ENCODE measurements at regions not wholly inside any gene's neighbourhood (a gene's known extent, or its start where the extent isn't known, plus 50 kb on each side); places are given as distances from the start of the nearest gene placed in this dataset.
"Not testable (repeated sequence)": the region's sequence is repeated elsewhere in the genome, so short reads cannot be mapped to it uniquely, and the experiment has no call there.

DNA sequence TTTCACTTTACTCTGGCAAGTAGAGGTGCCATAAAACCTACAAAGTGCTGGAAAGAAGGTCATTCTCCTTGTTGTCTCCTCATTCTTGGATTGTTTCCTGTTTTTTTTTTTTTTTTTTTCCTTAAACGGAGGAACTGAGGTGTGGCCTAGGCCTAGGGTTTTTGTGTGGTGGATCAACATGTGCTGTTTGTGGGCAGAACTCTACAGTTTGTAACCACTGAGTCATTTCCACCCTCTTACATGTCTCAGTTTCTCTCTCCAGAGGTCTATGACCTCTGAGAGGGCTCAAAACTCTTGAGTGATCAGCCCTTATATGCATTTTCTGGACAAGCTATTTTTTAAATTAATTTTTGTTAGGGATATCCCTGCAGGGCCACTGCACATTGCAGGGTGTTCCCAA is 296.0 kb downstream of the PPP1R3A start:
- no peaks in the 10 kb centered on the region for H3K36me3 ChIP-seq (ENCODE audit: control insufficient read depth in 2 of 3, insufficient read depth in 3 of 3, low read length in 3 of 3)
- no peak overlapping the region for H3K4me3 ChIP-seq (ENCODE audit: low read length)
- H3K9me3 Mint-ChIP-seq: peaks cover 2 to 34% (median 8%) of the 10 kb centered on the region in 11 donors
- H3K27ac Mint-ChIP-seq: no peak overlapping the region
- H3K27me3 ChIP-seq (ENCODE audit: control insufficient read depth in 2 of 2, insufficient read depth in 2 of 2, low read length in 2 of 2): no peaks in the 10 kb centered on the region
- no peak overlapping the region for H3K4me3 Mint-ChIP-seq
- peaks cover 0 to 4% (median 0%) of the 10 kb centered on the region in 5 donors for H3K36me3 Mint-ChIP-seq
- H3K4me1 Mint-ChIP-seq: no peaks in the 10 kb centered on the region
- no peak for DNase-seq
- intact Hi-C loops (cut with micrococcal nuclease): no loop called here
- POLR2A ChIA-PET: no interaction called here
- H3K4me1 ChIP-seq (ENCODE audit: control insufficient read depth in 2 of 2, insufficient read depth in 2 of 2, low read length in 2 of 2): no peaks in the 10 kb centered on the region
- ATAC-seq: no peak
- H3K27ac ChIP-seq (ENCODE audit: low read depth, low read length): no peak overlapping the region
- no peaks in the 10 kb centered on the region for H3K27me3 Mint-ChIP-seq
- peaks cover 0 to 7% (median 0%) of the 10 kb centered on the region in 3 experiments for H3K9me3 ChIP-seq (ENCODE audit: control insufficient read depth in 2 of 3, low read length in 3 of 3)
- CTCF ChIA-PET: no interaction called here

- Mint-ChIP-seq H3K4me3 (no peak overlapping the region), H3K27me3 (no peaks in the 10 kb centered on the region), H3K9me3 (peaks cover 0 to 10% (median 3%) of the 10 kb centered on the region in 11 donors), H3K36me3 (no peaks in the 10 kb centered on the region), H3K27ac (no peak overlapping the region), H3K4me1 (no peaks in the 10 kb centered on the region)
- no peaks in the 10 kb centered on the region for H3K27me3 ChIP-seq (ENCODE audit: control insufficient read depth in 2 of 2, insufficient read depth in 2 of 2, low read length in 2 of 2)
- no peak overlapping the region for H3K27ac ChIP-seq (ENCODE audit: low read depth, low read length)
- no peaks in the 10 kb centered on the region for H3K4me1 ChIP-seq (ENCODE audit: control insufficient read depth in 2 of 2, insufficient read depth in 2 of 2, low read length in 2 of 2)
- intact Hi-C loops (cut with micrococcal nuclease): no loop called here
- no peak overlapping the region for H3K4me3 ChIP-seq (ENCODE audit: low read length)
- DNase-seq (no peak), ATAC-seq (no peak)
- H3K9me3 ChIP-seq (ENCODE audit: control insufficient read depth in 2 of 3, low read length in 3 of 3): no peaks in the 10 kb centered on the region
- H3K36me3 ChIP-seq (ENCODE audit: control insufficient read depth in 2 of 3, insufficient read depth in 3 of 3, low read length in 3 of 3): no peaks in the 10 kb centered on the region
- CTCF ChIA-PET: no interaction called here
- POLR2A ChIA-PET: no interaction called here
Measured at GRCh38 chr7:113610572-113610971, 308.2 kb downstream of the PPP1R3A start.

GRCh38 chr7:113608782-113609181 is 310.0 kb downstream of the PPP1R3A start:
- Mint-ChIP-seq H3K27me3 (no peaks in the 10 kb centered on the region), H3K4me3 (no peak overlapping the region), H3K27ac (no peak overlapping the region), H3K4me1 (no peaks in the 10 kb centered on the region), H3K36me3 (no peaks in the 10 kb centered on the region), H3K9me3 (peaks cover 0 to 18% (median 4%) of the 10 kb centered on the region in 11 donors)
- Histone ChIP-seq H3K27ac (ENCODE audit: low read depth, low read length) (no peak overlapping the region), H3K4me3 (ENCODE audit: low read length) (no peak overlapping the region), H3K4me1 (ENCODE audit: control insufficient read depth in 2 of 2, insufficient read depth in 2 of 2, low read length in 2 of 2) (no peaks in the 10 kb centered on the region), H3K27me3 (ENCODE audit: control insufficient read depth in 2 of 2, insufficient read depth in 2 of 2, low read length in 2 of 2) (no peaks in the 10 kb centered on the region), H3K36me3 (ENCODE audit: control insufficient read depth in 2 of 3, insufficient read depth in 3 of 3, low read length in 3 of 3) (no peaks in the 10 kb centered on the region), H3K9me3 (ENCODE audit: control insufficient read depth in 2 of 3, low read length in 3 of 3) (no peaks in the 10 kb centered on the region)
- intact Hi-C loops (cut with micrococcal nuclease): no loop called here
- ATAC-seq: no peak
- ChIA-PET POLR2A (no interaction called here), CTCF (no interaction called here)
- DNase-seq: no peak

DNA sequence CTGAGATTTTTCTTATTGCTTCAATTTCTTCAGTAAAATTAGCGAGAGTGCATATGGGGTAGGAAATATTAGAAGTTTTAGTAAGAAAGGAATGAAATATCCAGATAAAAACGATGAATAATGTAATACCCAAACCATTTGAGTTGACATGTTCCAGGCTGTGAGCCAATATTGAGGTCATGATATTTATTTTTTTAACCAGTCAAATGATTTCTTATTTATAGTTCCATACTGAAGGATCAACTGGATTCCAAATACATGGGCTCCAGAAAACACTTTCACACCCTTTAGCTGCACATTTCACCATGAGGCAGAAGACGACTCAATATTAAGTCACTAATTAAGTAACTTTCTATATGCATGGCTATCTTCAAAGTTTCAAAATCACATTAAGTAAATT is 312.5 kb downstream of the PPP1R3A start:
- H3K27me3 ChIP-seq (ENCODE audit: control insufficient read depth in 2 of 2, insufficient read depth in 2 of 2, low read length in 2 of 2): no peaks in the 10 kb centered on the region
- no peaks in the 10 kb centered on the region for H3K9me3 ChIP-seq (ENCODE audit: control insufficient read depth in 2 of 3, low read length in 3 of 3)
- no peak overlapping the region for H3K27ac ChIP-seq (ENCODE audit: low read depth, low read length)
- DNase-seq: no peak
- H3K9me3 Mint-ChIP-seq: peaks cover 0 to 24% (median 4%) of the 10 kb centered on the region in 11 donors
- H3K4me1 Mint-ChIP-seq: no peaks in the 10 kb centered on the region
- H3K4me3 Mint-ChIP-seq: no peak overlapping the region
- no peak overlapping the region for H3K4me3 ChIP-seq (ENCODE audit: low read length)
- ATAC-seq: no peak
- H3K36me3 ChIP-seq (ENCODE audit: control insufficient read depth in 2 of 3, insufficient read depth in 3 of 3, low read length in 3 of 3): no peaks in the 10 kb centered on the region
- no peaks in the 10 kb centered on the region for H3K4me1 ChIP-seq (ENCODE audit: control insufficient read depth in 2 of 2, insufficient read depth in 2 of 2, low read length in 2 of 2)
- H3K36me3 Mint-ChIP-seq: no peaks in the 10 kb centered on the region
- no peaks in the 10 kb centered on the region for H3K27me3 Mint-ChIP-seq
- POLR2A ChIA-PET: no interaction called here
- H3K27ac Mint-ChIP-seq: no peak overlapping the region
- CTCF ChIA-PET: no interaction called here
- intact Hi-C loops (cut with micrococcal nuclease): no loop called here

- peaks cover 0 to 25% (median 1%) of the 10 kb centered on the region in 11 donors for H3K9me3 Mint-ChIP-seq
- ATAC-seq; H3K27me3 ChIP-seq (ENCODE audit: control insufficient read depth in 2 of 2, insufficient read depth in 2 of 2, low read length in 2 of 2); H3K27me3 Mint-ChIP-seq; H3K4me3 Mint-ChIP-seq; CTCF ChIA-PET; H3K9me3 ChIP-seq (ENCODE audit: control insufficient read depth in 2 of 3, low read length in 3 of 3); intact Hi-C loops (cut with micrococcal nuclease); H3K4me3 ChIP-seq (ENCODE audit: low read length); DNase-seq; H3K36me3 ChIP-seq (ENCODE audit: control insufficient read depth in 2 of 3, insufficient read depth in 3 of 3, low read length in 3 of 3); POLR2A ChIA-PET; H3K4me1 Mint-ChIP-seq; H3K36me3 Mint-ChIP-seq; H3K27ac Mint-ChIP-seq; H3K27ac ChIP-seq (ENCODE audit: low read depth, low read length); H3K4me1 ChIP-seq (ENCODE audit: control insufficient read depth in 2 of 2, insufficient read depth in 2 of 2, low read length in 2 of 2): not testable (repeated sequence)
Measured at GRCh38 chr7:113600428-113600827, 318.4 kb downstream of the PPP1R3A start.

DNA sequence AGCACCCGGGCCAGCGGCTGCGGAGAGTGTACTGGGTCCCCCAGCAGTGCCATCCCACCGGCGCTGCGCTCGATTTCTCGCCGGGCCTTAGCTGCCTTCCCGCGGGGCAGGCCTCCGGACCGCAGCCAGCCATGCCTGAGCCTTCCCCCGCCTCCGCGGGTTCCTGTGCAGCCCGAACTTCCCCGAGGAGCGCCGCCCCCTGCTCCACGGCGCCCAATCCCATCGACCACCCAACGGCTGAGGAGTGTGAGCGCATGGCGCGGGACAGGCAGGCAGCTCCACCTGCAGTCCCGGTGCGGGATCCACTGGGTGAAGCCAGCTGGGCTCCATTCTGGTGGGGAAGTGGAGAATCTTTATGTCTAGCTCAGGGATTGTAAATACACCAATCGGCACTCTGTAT is 325.4 kb downstream of the PPP1R3A start:
- H3K27ac Mint-ChIP-seq; H3K9me3 ChIP-seq (ENCODE audit: control insufficient read depth in 2 of 3, low read length in 3 of 3); H3K27ac ChIP-seq (ENCODE audit: low read depth, low read length); H3K4me1 Mint-ChIP-seq; POLR2A ChIA-PET; H3K4me1 ChIP-seq (ENCODE audit: control insufficient read depth in 2 of 2, insufficient read depth in 2 of 2, low read length in 2 of 2); H3K4me3 ChIP-seq (ENCODE audit: low read length); H3K4me3 Mint-ChIP-seq; ATAC-seq; CTCF ChIA-PET; intact Hi-C loops (cut with micrococcal nuclease); H3K36me3 Mint-ChIP-seq; H3K9me3 Mint-ChIP-seq; DNase-seq; H3K27me3 Mint-ChIP-seq; H3K27me3 ChIP-seq (ENCODE audit: control insufficient read depth in 2 of 2, insufficient read depth in 2 of 2, low read length in 2 of 2); H3K36me3 ChIP-seq (ENCODE audit: control insufficient read depth in 2 of 3, insufficient read depth in 3 of 3, low read length in 3 of 3): not testable (repeated sequence)

GRCh38 chr7:113592924-113593323 is 325.9 kb downstream of the PPP1R3A start:
- H3K9me3 ChIP-seq (ENCODE audit: control insufficient read depth in 2 of 3, low read length in 3 of 3); H3K27ac Mint-ChIP-seq; H3K27me3 ChIP-seq (ENCODE audit: control insufficient read depth in 2 of 2, insufficient read depth in 2 of 2, low read length in 2 of 2); ATAC-seq; H3K9me3 Mint-ChIP-seq; DNase-seq; H3K4me3 Mint-ChIP-seq; H3K36me3 Mint-ChIP-seq; H3K4me3 ChIP-seq (ENCODE audit: low read length); H3K36me3 ChIP-seq (ENCODE audit: control insufficient read depth in 2 of 3, insufficient read depth in 3 of 3, low read length in 3 of 3); H3K4me1 ChIP-seq (ENCODE audit: control insufficient read depth in 2 of 2, insufficient read depth in 2 of 2, low read length in 2 of 2); H3K27ac ChIP-seq (ENCODE audit: low read depth, low read length); POLR2A ChIA-PET; intact Hi-C loops (cut with micrococcal nuclease); H3K27me3 Mint-ChIP-seq; H3K4me1 Mint-ChIP-seq; CTCF ChIA-PET: not testable (repeated sequence)

All from naive thymus-derived CD4-positive, alpha-beta T cell (primary cell).